Testis (tissue), 2 donors: ENCODE measurements at regions not wholly inside any gene's neighbourhood (a gene's known extent, or its start where the extent isn't known, plus 50 kb on each side); places are given as distances from the start of the nearest gene placed in this dataset.
"Not testable (repeated sequence)": the region's sequence is repeated elsewhere in the genome, so short reads cannot be mapped to it uniquely, and the experiment has no call there.

Experiments
- POLR2A ChIP-seq: fragments of 450-650 bp; IDR thresholded peaks from one replicate; pipeline ENCODE4 v1.6.1; 2017; ENCODE audit warnings: antibody characterized with exemption, mild to moderate bottlenecking, moderate library complexity
- TF ChIP-seq, protein P1 (sequence below), 3 experiments: fragments of 450-650 bp in 2 of 3; fragments of 200-600 bp in 1 of 3; sonication (generic) in 1 of 3; IDR thresholded peaks; one replicate each; pipeline ENCODE4 v1.5.1; 2016 to 2019; ENCODE audit warnings: antibody characterized with exemption in 3 of 3, mild to moderate bottlenecking in 2 of 3, moderate library complexity in 1 of 3

DNA sequence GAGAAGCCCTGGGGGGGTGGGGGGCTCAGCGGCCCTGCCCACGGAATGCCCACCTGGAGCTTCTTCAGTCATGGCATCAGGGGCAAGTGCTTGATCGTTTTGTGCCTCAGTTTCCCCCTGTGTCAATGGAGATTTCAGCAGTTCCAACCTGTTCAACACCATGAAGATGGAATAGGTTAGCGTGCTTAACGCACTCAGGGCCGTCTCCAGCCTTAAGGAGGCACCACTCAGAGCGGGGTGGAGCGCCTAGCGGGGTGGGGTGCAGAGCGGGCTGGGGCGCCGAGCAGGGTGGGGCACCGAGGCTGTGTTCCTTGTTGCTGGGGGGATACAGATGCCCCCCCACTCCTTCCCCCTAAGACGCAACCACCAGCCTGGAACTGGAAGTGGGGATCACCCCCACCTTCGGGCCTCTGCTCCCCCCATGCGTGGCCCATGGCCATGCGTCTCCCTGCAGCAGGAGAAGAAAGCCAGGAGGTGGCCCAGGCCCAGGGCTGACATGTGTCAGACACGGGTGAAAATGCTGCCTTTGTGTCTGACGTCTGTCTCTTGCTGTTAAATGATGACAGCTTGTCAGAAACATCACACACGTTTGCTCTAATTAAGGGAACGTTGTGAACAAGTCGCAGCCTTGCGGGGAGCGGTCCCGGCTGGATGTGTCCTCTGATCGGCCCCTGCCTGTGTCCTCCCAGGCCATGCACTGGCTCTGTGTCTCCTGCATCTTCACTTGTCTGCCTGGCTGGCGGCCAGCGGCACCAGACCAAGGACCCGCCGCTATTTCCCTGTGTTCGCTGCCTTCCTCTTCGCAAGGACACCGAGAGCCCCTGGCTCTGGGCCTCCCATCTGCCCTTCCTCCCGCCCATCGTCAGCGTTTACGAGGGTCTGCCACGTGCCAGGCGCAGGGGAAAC, 192.1 kb downstream of the BANP start:
- TF ChIP-seq, protein P1, sequence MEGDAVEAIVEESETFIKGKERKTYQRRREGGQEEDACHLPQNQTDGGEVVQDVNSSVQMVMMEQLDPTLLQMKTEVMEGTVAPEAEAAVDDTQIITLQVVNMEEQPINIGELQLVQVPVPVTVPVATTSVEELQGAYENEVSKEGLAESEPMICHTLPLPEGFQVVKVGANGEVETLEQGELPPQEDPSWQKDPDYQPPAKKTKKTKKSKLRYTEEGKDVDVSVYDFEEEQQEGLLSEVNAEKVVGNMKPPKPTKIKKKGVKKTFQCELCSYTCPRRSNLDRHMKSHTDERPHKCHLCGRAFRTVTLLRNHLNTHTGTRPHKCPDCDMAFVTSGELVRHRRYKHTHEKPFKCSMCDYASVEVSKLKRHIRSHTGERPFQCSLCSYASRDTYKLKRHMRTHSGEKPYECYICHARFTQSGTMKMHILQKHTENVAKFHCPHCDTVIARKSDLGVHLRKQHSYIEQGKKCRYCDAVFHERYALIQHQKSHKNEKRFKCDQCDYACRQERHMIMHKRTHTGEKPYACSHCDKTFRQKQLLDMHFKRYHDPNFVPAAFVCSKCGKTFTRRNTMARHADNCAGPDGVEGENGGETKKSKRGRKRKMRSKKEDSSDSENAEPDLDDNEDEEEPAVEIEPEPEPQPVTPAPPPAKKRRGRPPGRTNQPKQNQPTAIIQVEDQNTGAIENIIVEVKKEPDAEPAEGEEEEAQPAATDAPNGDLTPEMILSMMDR (IDR thresholded peaks at IDR 0.05), result not testable (repeated sequence)
- TF ChIP-seq POLR2A, result not testable (repeated sequence)
